AG04450 (cell line): ENCODE measurements at regions not wholly inside any gene's neighbourhood (a gene's known extent, or its start where the extent isn't known, plus 50 kb on each side); places are given as distances from the start of the nearest gene placed in this dataset.

ENCODE experiments used
- CTCF ChIA-PET: fragments of 300-600, 350-600 bp; formaldehyde crosslinking; extraction: SDS; loops from one replicate; lab custom pipeline; 2022; ENCODE audit warnings: antibody characterized with exemption, inconsistent platforms; lab: Charles Lee
- POLR2A ChIA-PET: fragments of 350-600 bp; formaldehyde crosslinking; extraction: SDS; loops from one replicate; lab custom pipeline; 2021; ENCODE audit warnings: antibody characterized with exemption, inconsistent platforms; lab: Yijun Ruan, JAX
- DNase-seq: peaks from one replicate; pipeline ENCODE4 v3.0.0-alpha.2; 2011; ENCODE audit warnings: low read depth, low spot score
- H3K27ac ChIP-seq: one replicate; pipeline ENCODE4 v1.5.1; 2012; ENCODE audit warnings: low read depth, low read length, control low read depth
- H3K27me3 ChIP-seq: one replicate; pipeline ENCODE4 v1.6.0; 2012; ENCODE audit warnings: low read length; ENCODE audit not compliant: control insufficient read depth, insufficient read depth
- H3K4me3 ChIP-seq: 2 replicates; pipeline ENCODE4 v1.5.1; 2011; ENCODE audit warnings: mild to moderate bottlenecking, low read depth, low read length, control low read depth
- H3K9me3 ChIP-seq: 2 replicates; pipeline ENCODE4 v1.5.1; 2012; ENCODE audit warnings: low read length; ENCODE audit not compliant: control insufficient read depth, insufficient read depth
- CTCF ChIP-seq: IDR thresholded peaks from 2 replicates; pipeline ENCODE4 v1.5.1; 2011; ENCODE audit warnings: low read depth, low read length, control low read depth, inconsistent platforms

GRCh38 chr1:184919892-184920291, 54.4 kb downstream of the NIBAN1 start:
- POLR2A ChIA-PET = interaction anchor here (0.5 kb wide), 1 partner anchor 11 kb away, joined by 8 read pairs; no protein-coding TSS in a partner anchor
- CTCF ChIA-PET = no interaction called here

GRCh38 chr1:184915463-184916090, 58.7 kb downstream of the NIBAN1 start:
- H3K4me3 ChIP-seq = no peak overlapping the region
- DNase-seq = no peak
- H3K9me3 ChIP-seq = no peaks in the 10 kb centered on the region
- ChIA-PET POLR2A (no interaction called here), CTCF (no interaction called here)
- no peak for TF ChIP-seq CTCF
- no peak overlapping the region for H3K27ac ChIP-seq
- no peaks in the 10 kb centered on the region for H3K27me3 ChIP-seq

More at GRCh38 chr1:184919892-184920291, 54.4 kb downstream of the NIBAN1 start:
- no peaks in the 10 kb centered on the region for H3K9me3 ChIP-seq
- DNase-seq = no peak
- H3K4me3 ChIP-seq = no peak overlapping the region
- H3K27ac ChIP-seq = no peak overlapping the region
- no peak for TF ChIP-seq CTCF
- no peaks in the 10 kb centered on the region for H3K27me3 ChIP-seq

- POLR2A ChIA-PET = no interaction called here
- H3K9me3 ChIP-seq = no peaks in the 10 kb centered on the region
- CTCF ChIA-PET = no interaction called here
- no peak overlapping the region for H3K4me3 ChIP-seq
- H3K27ac ChIP-seq = no peak overlapping the region
- TF ChIP-seq CTCF = no peak
- no peaks in the 10 kb centered on the region for H3K27me3 ChIP-seq
- no peak for DNase-seq
These were observed 60.2 kb downstream of the NIBAN1 start for GRCh38 chr1:184914149-184914548.

GRCh38 chr1:184912392-184912791, 61.9 kb downstream of the NIBAN1 start:
- CTCF ChIA-PET = no interaction called here
- POLR2A ChIA-PET = no interaction called here
- Histone ChIP-seq H3K9me3 (no peaks in the 10 kb centered on the region), H3K4me3 (no peak overlapping the region), H3K27me3 (no peaks in the 10 kb centered on the region), H3K27ac (no peak overlapping the region)
- DNase-seq = no peak
- no peak for TF ChIP-seq CTCF

- no peaks in the 10 kb centered on the region for H3K27me3 ChIP-seq
- no peak for TF ChIP-seq CTCF
- H3K4me3 ChIP-seq = no peak overlapping the region
- CTCF ChIA-PET = no interaction called here
- no peaks in the 10 kb centered on the region for H3K9me3 ChIP-seq
- POLR2A ChIA-PET = no interaction called here
- DNase-seq = no peak
- no peak overlapping the region for H3K27ac ChIP-seq
These were observed 62.5 kb downstream of the NIBAN1 start for GRCh38 chr1:184911830-184912229.
